HepG2 (cell line): ENCODE measurements at regions not wholly inside any gene's neighbourhood (a gene's known extent, or its start where the extent isn't known, plus 50 kb on each side); places are given as distances from the start of the nearest gene placed in this dataset.

Source experiments
- ETV6 ChIP-seq: sonication (generic); formaldehyde crosslinking; conservative IDR thresholded peaks from 2 replicates; pipeline ENCODE4 v1.4.0; 2020; ENCODE audit warnings: missing genetic modification reagents
- GPN1 ChIP-seq: sonication (generic); formaldehyde crosslinking; IDR thresholded peaks from 2 replicates; pipeline ENCODE4 v1.5.1; 2020; ENCODE audit warnings: missing genetic modification reagents, borderline replicate concordance
- HNRNPLL ChIP-seq: fragments of 200-400 bp; formaldehyde crosslinking; IDR thresholded peaks from 2 replicates; pipeline ENCODE4 v1.6.1; 2017; ENCODE audit warnings: mild to moderate bottlenecking, low read depth, low read length; ENCODE audit not compliant: poor library complexity, severe bottlenecking
- POLR2AphosphoS5 ChIP-seq: IDR thresholded peaks from 2 replicates; pipeline ENCODE4 v1.6.1; 2012; ENCODE audit warnings: low read depth, low read length
- TARDBP ChIP-seq: sonication (generic); formaldehyde crosslinking; IDR thresholded peaks from 2 replicates; pipeline ENCODE4 v1.8.0; 2022; ENCODE audit warnings: mild to moderate bottlenecking, missing genetic modification reagents
- ZNF232 ChIP-seq: sonication (generic); formaldehyde crosslinking; IDR thresholded peaks from 2 replicates; pipeline ENCODE4 v1.4.0; 2020; ENCODE audit warnings: missing genetic modification reagents, borderline replicate concordance
- ZNF558 ChIP-seq: sonication (generic); formaldehyde crosslinking; IDR thresholded peaks from 2 replicates; pipeline ENCODE4 v1.9.0; 2022; ENCODE audit warnings: mild to moderate bottlenecking, missing genetic modification reagents, borderline replicate concordance
- ZNF567 ChIP-seq: sonication (generic); formaldehyde crosslinking; IDR thresholded peaks from 2 replicates; pipeline ENCODE4 v1.8.1; 2023; ENCODE audit warnings: mild to moderate bottlenecking, missing genetic modification reagents, borderline replicate concordance
- TF ChIP-seq, protein P1 (sequence below): sonication (generic); formaldehyde crosslinking; IDR thresholded peaks from 2 replicates; pipeline ENCODE4 v1.4.0; 2020; ENCODE audit warnings: low read depth, missing genetic modification reagents
- TF ChIP-seq, protein P2 (sequence below): sonication (generic); formaldehyde crosslinking; IDR thresholded peaks from 2 replicates; pipeline ENCODE4 v1.9.0; 2021; ENCODE audit warnings: missing genetic modification reagents, mild to moderate bottlenecking, borderline replicate concordance
- TF ChIP-seq, protein P3 (sequence below): sonication (generic); formaldehyde crosslinking; IDR thresholded peaks from 2 replicates; pipeline ENCODE4 v1.5.0; 2020; ENCODE audit warnings: mild to moderate bottlenecking, missing genetic modification reagents, moderate library complexity

DNA sequence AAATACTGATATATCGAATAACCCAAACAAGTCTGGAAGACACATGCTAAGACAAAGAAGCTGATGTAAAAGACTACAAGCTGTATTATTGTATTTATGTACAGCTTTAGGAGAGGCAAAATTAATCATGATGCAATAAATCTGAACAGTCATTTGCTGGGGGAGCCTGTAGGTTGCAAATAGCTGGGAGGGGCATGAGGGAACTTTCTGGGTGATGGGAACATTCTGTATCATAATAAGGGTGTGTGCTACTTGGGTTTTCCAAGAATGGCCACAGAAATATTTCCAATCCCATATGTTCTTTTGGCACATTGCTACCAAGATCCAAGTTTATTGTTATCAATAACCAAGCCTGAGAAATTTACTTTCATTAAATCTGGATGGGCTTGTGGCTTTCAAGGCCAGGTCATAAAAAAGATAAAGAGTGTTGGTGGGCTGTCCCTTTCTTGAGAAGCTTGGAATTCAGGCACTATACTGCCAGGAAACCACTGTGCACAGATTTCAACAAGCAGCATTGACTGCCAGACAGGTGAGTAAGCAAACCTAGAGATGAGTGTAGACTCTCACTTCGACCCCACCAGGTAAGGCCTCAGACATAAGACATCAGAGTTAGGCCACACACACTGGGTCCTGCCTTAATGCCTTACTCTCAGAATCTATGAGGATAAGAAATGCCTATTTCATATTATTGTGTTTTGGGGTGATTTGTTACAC is 629.7 kb upstream of the FZD8 start:
- TF ChIP-seq GPN1 (CRISPR knock-in tag), result no peak
- no peak for TF ChIP-seq HNRNPLL
- no peak for TF ChIP-seq ZNF558
- TF ChIP-seq, protein P1, sequence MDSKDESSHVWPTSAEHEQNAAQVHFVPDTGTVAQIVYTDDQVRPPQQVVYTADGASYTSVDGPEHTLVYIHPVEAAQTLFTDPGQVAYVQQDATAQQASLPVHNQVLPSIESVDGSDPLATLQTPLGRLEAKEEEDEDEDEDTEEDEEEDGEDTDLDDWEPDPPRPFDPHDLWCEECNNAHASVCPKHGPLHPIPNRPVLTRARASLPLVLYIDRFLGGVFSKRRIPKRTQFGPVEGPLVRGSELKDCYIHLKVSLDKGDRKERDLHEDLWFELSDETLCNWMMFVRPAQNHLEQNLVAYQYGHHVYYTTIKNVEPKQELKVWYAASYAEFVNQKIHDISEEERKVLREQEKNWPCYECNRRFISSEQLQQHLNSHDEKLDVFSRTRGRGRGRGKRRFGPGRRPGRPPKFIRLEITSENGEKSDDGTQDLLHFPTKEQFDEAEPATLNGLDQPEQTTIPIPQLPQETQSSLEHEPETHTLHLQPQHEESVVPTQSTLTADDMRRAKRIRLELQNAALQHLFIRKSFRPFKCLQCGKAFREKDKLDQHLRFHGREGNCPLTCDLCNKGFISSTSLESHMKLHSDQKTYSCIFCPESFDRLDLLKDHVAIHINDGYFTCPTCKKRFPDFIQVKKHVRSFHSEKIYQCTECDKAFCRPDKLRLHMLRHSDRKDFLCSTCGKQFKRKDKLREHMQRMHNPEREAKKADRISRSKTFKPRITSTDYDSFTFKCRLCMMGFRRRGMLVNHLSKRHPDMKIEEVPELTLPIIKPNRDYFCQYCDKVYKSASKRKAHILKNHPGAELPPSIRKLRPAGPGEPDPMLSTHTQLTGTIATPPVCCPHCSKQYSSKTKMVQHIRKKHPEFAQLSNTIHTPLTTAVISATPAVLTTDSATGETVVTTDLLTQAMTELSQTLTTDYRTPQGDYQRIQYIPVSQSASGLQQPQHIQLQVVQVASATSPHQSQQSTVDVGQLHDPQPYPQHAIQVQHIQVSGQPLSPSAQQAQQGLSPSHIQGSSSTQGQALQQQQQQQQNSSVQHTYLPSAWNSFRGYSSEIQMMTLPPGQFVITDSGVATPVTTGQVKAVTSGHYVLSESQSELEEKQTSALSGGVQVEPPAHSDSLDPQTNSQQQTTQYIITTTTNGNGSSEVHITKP (CRISPR knock-in tag), result no peak
- TF ChIP-seq, protein P2, sequence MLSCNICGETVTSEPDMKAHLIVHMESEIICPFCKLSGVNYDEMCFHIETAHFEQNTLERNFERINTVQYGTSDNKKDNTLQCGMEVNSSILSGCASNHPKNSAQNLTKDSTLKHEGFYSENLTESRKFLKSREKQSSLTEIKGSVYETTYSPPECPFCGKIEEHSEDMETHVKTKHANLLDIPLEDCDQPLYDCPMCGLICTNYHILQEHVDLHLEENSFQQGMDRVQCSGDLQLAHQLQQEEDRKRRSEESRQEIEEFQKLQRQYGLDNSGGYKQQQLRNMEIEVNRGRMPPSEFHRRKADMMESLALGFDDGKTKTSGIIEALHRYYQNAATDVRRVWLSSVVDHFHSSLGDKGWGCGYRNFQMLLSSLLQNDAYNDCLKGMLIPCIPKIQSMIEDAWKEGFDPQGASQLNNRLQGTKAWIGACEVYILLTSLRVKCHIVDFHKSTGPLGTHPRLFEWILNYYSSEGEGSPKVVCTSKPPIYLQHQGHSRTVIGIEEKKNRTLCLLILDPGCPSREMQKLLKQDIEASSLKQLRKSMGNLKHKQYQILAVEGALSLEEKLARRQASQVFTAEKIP (CRISPR knock-in tag), result no peak
- TF ChIP-seq TARDBP (CRISPR knock-in tag), result no peak
- no peak for TF ChIP-seq ZNF232 (CRISPR knock-in tag)
- TF ChIP-seq POLR2AphosphoS5, result no peak
- no peak for TF ChIP-seq ETV6 (CRISPR knock-in tag)
- TF ChIP-seq ZNF567 (CRISPR knock-in tag), result no peak
- TF ChIP-seq, protein P3, sequence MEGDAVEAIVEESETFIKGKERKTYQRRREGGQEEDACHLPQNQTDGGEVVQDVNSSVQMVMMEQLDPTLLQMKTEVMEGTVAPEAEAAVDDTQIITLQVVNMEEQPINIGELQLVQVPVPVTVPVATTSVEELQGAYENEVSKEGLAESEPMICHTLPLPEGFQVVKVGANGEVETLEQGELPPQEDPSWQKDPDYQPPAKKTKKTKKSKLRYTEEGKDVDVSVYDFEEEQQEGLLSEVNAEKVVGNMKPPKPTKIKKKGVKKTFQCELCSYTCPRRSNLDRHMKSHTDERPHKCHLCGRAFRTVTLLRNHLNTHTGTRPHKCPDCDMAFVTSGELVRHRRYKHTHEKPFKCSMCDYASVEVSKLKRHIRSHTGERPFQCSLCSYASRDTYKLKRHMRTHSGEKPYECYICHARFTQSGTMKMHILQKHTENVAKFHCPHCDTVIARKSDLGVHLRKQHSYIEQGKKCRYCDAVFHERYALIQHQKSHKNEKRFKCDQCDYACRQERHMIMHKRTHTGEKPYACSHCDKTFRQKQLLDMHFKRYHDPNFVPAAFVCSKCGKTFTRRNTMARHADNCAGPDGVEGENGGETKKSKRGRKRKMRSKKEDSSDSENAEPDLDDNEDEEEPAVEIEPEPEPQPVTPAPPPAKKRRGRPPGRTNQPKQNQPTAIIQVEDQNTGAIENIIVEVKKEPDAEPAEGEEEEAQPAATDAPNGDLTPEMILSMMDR (CRISPR knock-in tag), result no peak
